ENCODE measurements at regions not wholly inside any gene's neighbourhood (a gene's known extent, or its start where the extent isn't known, plus 50 kb on each side); places are given as distances from the start of the nearest gene placed in this dataset.

DNA sequence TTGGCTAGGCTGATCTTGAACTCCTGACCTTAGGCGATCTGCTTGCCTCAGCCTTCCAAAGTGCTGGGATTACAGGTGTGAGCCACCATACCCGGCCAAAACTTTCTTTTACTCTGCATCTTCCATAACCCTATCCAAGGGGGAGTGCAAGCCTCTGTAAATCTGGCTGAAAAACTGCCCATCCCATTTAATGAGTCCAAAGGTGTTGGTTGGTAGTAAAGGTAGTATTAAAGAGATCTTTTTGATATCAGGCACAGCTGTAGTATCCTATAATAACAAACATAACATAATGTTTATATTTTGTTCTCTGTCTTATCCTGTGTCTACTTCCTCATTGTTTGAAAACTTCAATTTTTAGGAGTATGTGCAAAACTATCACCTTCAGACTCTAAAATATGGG, 559.8 kb upstream of the ATXN8OS start:
- TF ChIP-seq SIN3A (IDR thresholded peaks at IDR 0.05; ENCODE audit: borderline replicate concordance, insufficient read depth, low read depth, low read length) (no peak), CTCF (IDR thresholded peaks at IDR 0.05) (no peak), POLR2AphosphoS5 (IDR thresholded peaks at IDR 0.05; ENCODE audit: low read depth, low read length) (no peak), TCF7L2 (IDR thresholded peaks at IDR 0.05; ENCODE audit: low read depth, low read length) (no peak)
- TF ChIP-seq, protein P1, sequence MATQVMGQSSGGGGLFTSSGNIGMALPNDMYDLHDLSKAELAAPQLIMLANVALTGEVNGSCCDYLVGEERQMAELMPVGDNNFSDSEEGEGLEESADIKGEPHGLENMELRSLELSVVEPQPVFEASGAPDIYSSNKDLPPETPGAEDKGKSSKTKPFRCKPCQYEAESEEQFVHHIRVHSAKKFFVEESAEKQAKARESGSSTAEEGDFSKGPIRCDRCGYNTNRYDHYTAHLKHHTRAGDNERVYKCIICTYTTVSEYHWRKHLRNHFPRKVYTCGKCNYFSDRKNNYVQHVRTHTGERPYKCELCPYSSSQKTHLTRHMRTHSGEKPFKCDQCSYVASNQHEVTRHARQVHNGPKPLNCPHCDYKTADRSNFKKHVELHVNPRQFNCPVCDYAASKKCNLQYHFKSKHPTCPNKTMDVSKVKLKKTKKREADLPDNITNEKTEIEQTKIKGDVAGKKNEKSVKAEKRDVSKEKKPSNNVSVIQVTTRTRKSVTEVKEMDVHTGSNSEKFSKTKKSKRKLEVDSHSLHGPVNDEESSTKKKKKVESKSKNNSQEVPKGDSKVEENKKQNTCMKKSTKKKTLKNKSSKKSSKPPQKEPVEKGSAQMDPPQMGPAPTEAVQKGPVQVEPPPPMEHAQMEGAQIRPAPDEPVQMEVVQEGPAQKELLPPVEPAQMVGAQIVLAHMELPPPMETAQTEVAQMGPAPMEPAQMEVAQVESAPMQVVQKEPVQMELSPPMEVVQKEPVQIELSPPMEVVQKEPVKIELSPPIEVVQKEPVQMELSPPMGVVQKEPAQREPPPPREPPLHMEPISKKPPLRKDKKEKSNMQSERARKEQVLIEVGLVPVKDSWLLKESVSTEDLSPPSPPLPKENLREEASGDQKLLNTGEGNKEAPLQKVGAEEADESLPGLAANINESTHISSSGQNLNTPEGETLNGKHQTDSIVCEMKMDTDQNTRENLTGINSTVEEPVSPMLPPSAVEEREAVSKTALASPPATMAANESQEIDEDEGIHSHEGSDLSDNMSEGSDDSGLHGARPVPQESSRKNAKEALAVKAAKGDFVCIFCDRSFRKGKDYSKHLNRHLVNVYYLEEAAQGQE (IDR thresholded peaks at IDR 0.05; ENCODE audit: insufficient read depth in 1 of 2, low read depth in 2 of 2, low read length in 1 of 2): no peak
